Endothelial cell of umbilical vein (primary cell): ENCODE measurements at regions not wholly inside any gene's neighbourhood (a gene's known extent, or its start where the extent isn't known, plus 50 kb on each side); places are given as distances from the start of the nearest gene placed in this dataset.

Source experiments
- BruUV-seq: library from RNA; stranded (reverse); fragments of 400-500 nt; replicated peaks from 2 replicates; lab custom pipeline; 2021; lab: Mats Ljungman, UMichigan
- CTCF ChIA-PET: fragments of 300-600, 350-600 bp; sonication (Branson Sonifier 250); formaldehyde crosslinking; loops from one replicate; lab custom pipeline; 2021; ENCODE audit warnings: antibody characterized with exemption, inconsistent platforms; lab: Charles Lee
- POLR2A ChIA-PET: fragments of 300-600, 350-600 bp; sonication (Branson Sonifier 250); formaldehyde crosslinking; loops from one replicate; lab custom pipeline; 2021; ENCODE audit warnings: antibody characterized with exemption, inconsistent platforms; lab: Charles Lee
- DNase-seq: peaks from one replicate; pipeline ENCODE4 v3.0.0-alpha.2; 2011; ENCODE audit warnings: low read depth, low spot score
- FAIRE-seq: peaks from 2 replicates; lab custom pipeline; 2011; peaks lifted over from hg19 to GRCh38; lab: Jason Lieb, UNC
- H2AFZ ChIP-seq: 2 replicates; pipeline ENCODE4 v1.6.0; 2012; ENCODE audit warnings: low read depth, low read length, control low read depth, inconsistent platforms
- H3K27ac ChIP-seq: 2 replicates; pipeline ENCODE4 v1.5.1; 2011; ENCODE audit warnings: low read depth, mild to moderate bottlenecking, control low read depth, low read length, moderate library complexity; ENCODE audit not compliant: insufficient read depth
- H3K27me3 ChIP-seq, 2 experiments: 2 replicates each; pipeline versions ENCODE4 v1.6.0 to v1.6.1; 2011; ENCODE audit warnings: low read length in 2 of 2, mixed read lengths in 1 of 2; ENCODE audit not compliant: control insufficient read depth in 2 of 2, insufficient read depth in 2 of 2
- H3K36me3 ChIP-seq, 2 experiments: 2 replicates in 1 of 2; 3 replicates in 1 of 2; pipeline ENCODE4 v1.5.1; 2011; ENCODE audit warnings: low read length in 2 of 2, mild to moderate bottlenecking in 1 of 2, moderate library complexity in 1 of 2; ENCODE audit not compliant: control insufficient read depth in 2 of 2, insufficient read depth in 2 of 2; ENCODE audit errors: extremely low read depth in 1 of 2
- H3K4me1 ChIP-seq: 3 replicates; pipeline ENCODE4 v1.5.1; 2011; ENCODE audit warnings: mild to moderate bottlenecking, low read length; ENCODE audit not compliant: control insufficient read depth, insufficient read depth; ENCODE audit errors: extremely low read depth
- H3K4me2 ChIP-seq: 2 replicates; pipeline ENCODE4 v1.6.1; 2011; ENCODE audit warnings: low read length, control low read depth, mixed read lengths; ENCODE audit not compliant: insufficient read depth
- H3K4me3 ChIP-seq, 3 experiments: fragments of 200-600 bp in 1 of 3; sonication (generic), shearing (Covaris generic) in 1 of 3; replicated peaks in 1 of 3; 2 replicates each; pipeline ENCODE4 v1.5.1; 2011 to 2016; ENCODE audit warnings: control low read depth in 3 of 3, low read length in 3 of 3, mild to moderate bottlenecking in 2 of 3, inconsistent platforms in 1 of 3, low read depth in 1 of 3, moderate library complexity in 1 of 3; ENCODE audit not compliant: insufficient read depth in 1 of 3
- H3K79me2 ChIP-seq: 2 replicates; pipeline ENCODE4 v1.6.0; 2012; ENCODE audit warnings: low read length, inconsistent platforms; ENCODE audit not compliant: control insufficient read depth, insufficient read depth
- H3K9ac ChIP-seq: replicated peaks from 2 replicates; pipeline ENCODE3; 2011; ENCODE audit warnings: low read length, control low read depth; ENCODE audit not compliant: insufficient read depth; ENCODE audit errors: extremely low read depth
- H3K9me1 ChIP-seq: replicated peaks from 3 replicates; pipeline ENCODE4 v1.6.0; 2011; ENCODE audit warnings: mild to moderate bottlenecking, low read length; ENCODE audit not compliant: control insufficient read depth, insufficient read depth; ENCODE audit errors: extremely low read depth
- H3K9me3 ChIP-seq: replicated peaks from 2 replicates; pipeline ENCODE4 v1.5.1; 2012; ENCODE audit warnings: low read length, inconsistent platforms; ENCODE audit not compliant: control insufficient read depth, insufficient read depth
- H4K20me1 ChIP-seq: replicated peaks from 2 replicates; pipeline ENCODE3; 2011; ENCODE audit warnings: mild to moderate bottlenecking, low read length; ENCODE audit not compliant: control insufficient read depth, insufficient read depth; ENCODE audit errors: extremely low read depth
- CTCF ChIP-seq, 2 donors: IDR thresholded peaks; 1 replicate in 1 of 2; 2 replicates in 1 of 2; pipeline ENCODE4 v1.5.1; 2011; ENCODE audit warnings: low read length in 2 of 2, mild to moderate bottlenecking in 2 of 2, moderate library complexity in 2 of 2, control low read depth in 1 of 2, inconsistent platforms in 1 of 2, low read depth in 1 of 2; ENCODE audit not compliant: insufficient read depth in 1 of 2; ENCODE audit errors: extremely low read depth in 1 of 2
- EZH2 ChIP-seq: IDR thresholded peaks from 2 replicates; pipeline ENCODE4 v1.6.1; 2012; ENCODE audit warnings: borderline replicate concordance, low read depth, mild to moderate bottlenecking, moderate library complexity, low read length, inconsistent platforms; ENCODE audit not compliant: severe bottlenecking
- FOS ChIP-seq: IDR thresholded peaks from 2 replicates; pipeline ENCODE4 v1.6.1; 2011; ENCODE audit warnings: mild to moderate bottlenecking, low read length, moderate library complexity, borderline replicate concordance; ENCODE audit not compliant: insufficient read depth
- GATA2 ChIP-seq: IDR thresholded peaks from 2 replicates; pipeline ENCODE4 v1.7.0; 2011; ENCODE audit warnings: low read depth, mild to moderate bottlenecking, moderate library complexity, mixed read lengths, low read length; ENCODE audit not compliant: insufficient read length, insufficient read depth
- JUN ChIP-seq: IDR thresholded peaks from 2 replicates; pipeline ENCODE4 v1.6.1; 2011; ENCODE audit warnings: borderline replicate concordance, low read depth; ENCODE audit not compliant: insufficient read length, insufficient read depth
- MYC ChIP-seq: IDR thresholded peaks from one replicate; pipeline ENCODE4 v1.6.1; 2011; ENCODE audit warnings: mild to moderate bottlenecking, low read depth, low read length
- POLR2A ChIP-seq: IDR thresholded peaks from 2 replicates; pipeline ENCODE4 v1.6.1; 2012; ENCODE audit warnings: low read depth, mild to moderate bottlenecking, control low read depth, low read length
- POLR2AphosphoS5 ChIP-seq: IDR thresholded peaks from 2 replicates; pipeline ENCODE4 v1.6.1; 2012; ENCODE audit warnings: low read depth, mild to moderate bottlenecking, control low read depth, low read length, moderate library complexity; ENCODE audit not compliant: insufficient read depth
- dilution Hi-C: fragments of 300-500 bp; cut with MboI; formaldehyde crosslinking; loops from one replicate; pipeline ENCODE4 v1.15.0; 2019; ENCODE audit warnings: low sequenced_read_pairs; ENCODE audit not compliant: extremely low pct_ligation_motif_present
- intact Hi-C: fragments of 100-400 bp; cut with micrococcal nuclease; formaldehyde crosslinking; loops from one replicate; pipeline ENCODE4 v1.10.0; 2022
- TF ChIP-seq, protein P1 (sequence below): IDR thresholded peaks from 2 replicates; pipeline ENCODE4 v1.6.1; 2011; ENCODE audit not compliant: insufficient read depth, insufficient read length

DNA sequence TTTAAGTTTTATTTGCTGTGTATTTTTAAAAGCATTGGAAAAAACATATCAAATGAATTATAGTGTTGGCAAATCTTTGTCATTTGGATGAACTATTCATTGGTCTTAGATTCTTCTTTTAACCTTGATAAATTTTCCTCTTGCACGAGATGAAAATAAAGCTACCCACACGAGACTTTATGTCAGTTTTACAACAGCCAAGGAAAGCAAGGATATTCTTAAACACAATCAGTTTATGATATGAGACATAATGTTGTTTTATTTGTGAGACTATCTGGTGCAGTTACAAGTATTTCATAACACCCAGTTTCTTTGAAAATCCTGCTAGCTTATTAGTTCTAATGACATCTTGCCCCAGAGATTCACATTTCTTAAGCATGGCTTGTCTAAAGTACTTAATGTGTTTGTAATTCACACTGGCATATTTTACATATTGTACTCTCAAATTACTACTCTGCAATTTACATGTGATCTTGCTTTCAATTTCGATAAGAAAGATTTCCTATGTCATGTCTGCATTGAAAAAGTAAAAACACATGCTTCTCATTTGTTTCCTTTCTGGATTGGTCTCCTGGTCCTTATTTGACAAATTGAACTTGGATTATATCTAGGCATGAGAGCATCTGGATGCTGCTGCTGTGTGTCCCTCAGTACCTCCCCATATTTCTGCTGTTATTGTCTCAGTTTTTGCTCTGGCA lies 955.5 kb upstream of the PCDH9 start:
- DNase-seq (peak; percentile 14), FAIRE-seq (no peak)
- Histone ChIP-seq H3K27ac (no peak overlapping the region), H3K9me1 (no peaks in the 10 kb centered on the region), H3K79me2 (no peaks in the 10 kb centered on the region), H3K9me3 (no peaks in the 10 kb centered on the region), H3K9ac (no peak overlapping the region), H3K4me3 (no peak overlapping the region), H4K20me1 (no peaks in the 10 kb centered on the region), H3K4me2 (no peak overlapping the region), H3K4me1 (no peaks in the 10 kb centered on the region), H2AFZ (peak overlapping the region; percentile 17), H3K27me3 (no peaks in the 10 kb centered on the region), H3K36me3 (no peaks in the 10 kb centered on the region)
- TF ChIP-seq EZH2 (no peak), POLR2A (no peak), MYC (no peak), POLR2AphosphoS5 (no peak), GATA2 (no peak), JUN (no peak), FOS (no peak), CTCF (IDR thresholded peaks at IDR 0.05; ENCODE audit: extremely low read depth in 1 of 2, insufficient read depth in 1 of 2, low read depth in 1 of 2, low read length in 2 of 2) (no peak)
- TF ChIP-seq, protein P1, sequence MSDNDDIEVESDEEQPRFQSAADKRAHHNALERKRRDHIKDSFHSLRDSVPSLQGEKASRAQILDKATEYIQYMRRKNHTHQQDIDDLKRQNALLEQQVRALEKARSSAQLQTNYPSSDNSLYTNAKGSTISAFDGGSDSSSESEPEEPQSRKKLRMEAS: no peak
- dilution Hi-C loops (no loop called here), intact Hi-C loops (no loop called here)
- ChIA-PET POLR2A (no interaction called here), CTCF (no interaction called here)
- no TSS peak for BruUV-seq
